ENCODE measurements at regions not wholly inside any gene's neighbourhood (a gene's known extent, or its start where the extent isn't known, plus 50 kb on each side); places are given as distances from the start of the nearest gene placed in this dataset.

DNA sequence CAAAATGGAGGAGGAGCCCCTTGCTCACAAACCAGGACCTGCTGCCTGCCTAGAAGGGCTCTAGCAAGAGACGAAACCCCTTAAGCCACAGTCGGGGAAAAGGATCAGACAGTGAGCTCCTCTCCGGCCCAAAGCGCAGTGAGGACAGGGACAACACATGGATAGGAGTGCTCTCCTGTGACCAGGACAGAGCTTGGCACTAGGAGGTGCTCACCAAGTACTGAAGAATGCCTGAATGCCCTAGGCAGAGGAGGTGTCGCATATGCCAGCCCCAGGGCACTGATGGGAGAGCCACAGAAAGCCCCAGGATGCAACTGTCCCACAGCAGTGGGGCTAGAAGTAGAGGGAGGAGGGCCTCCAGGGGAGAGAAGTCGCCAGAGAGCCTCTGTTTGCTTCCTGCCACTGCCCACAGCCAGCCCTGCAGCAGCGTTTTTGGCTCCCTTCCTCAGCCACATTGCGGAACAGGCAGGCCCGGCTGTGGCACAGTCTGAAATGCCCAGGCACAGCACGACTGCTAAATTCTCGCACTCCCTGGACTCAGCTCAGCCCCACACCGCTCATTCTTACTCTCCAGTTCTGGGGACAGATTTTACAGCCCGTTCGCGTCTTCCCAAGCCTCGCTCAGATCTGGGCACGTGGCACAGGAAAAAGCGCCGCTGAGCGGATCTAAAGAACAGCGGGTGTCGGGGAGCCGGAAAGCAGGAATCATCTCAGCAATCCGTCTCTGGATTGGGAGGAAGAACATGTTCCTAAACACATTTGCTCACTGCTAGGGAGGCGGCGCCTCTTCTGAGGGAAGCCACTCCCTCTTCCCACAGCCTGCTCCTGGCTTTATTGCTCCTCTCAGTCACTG lies 98.7 kb upstream of the POU3F3 start:
- no peak for DNase-seq (ENCODE audit: low read depth)

DNA sequence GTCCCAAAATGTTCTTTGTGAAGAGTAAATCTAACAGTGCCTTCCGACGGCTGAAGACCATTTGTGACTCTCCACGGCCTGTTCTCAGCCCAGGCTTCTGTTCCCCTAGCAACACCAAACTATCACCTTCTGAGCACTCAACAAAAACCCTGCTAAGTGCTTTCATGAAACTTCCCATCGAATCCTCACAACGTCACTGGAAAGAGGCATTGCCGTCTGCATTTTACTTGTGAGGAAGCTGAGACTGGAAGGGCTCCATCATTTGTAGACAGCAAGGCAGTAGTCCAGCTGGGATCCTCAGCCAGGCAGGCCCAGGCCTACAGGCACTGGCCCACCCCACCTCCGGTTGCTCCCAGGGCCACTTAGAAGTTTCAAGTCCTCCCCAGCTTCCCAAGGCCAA lies 97.8 kb upstream of the POU3F3 start:
- TF ChIP-seq, protein P1, sequence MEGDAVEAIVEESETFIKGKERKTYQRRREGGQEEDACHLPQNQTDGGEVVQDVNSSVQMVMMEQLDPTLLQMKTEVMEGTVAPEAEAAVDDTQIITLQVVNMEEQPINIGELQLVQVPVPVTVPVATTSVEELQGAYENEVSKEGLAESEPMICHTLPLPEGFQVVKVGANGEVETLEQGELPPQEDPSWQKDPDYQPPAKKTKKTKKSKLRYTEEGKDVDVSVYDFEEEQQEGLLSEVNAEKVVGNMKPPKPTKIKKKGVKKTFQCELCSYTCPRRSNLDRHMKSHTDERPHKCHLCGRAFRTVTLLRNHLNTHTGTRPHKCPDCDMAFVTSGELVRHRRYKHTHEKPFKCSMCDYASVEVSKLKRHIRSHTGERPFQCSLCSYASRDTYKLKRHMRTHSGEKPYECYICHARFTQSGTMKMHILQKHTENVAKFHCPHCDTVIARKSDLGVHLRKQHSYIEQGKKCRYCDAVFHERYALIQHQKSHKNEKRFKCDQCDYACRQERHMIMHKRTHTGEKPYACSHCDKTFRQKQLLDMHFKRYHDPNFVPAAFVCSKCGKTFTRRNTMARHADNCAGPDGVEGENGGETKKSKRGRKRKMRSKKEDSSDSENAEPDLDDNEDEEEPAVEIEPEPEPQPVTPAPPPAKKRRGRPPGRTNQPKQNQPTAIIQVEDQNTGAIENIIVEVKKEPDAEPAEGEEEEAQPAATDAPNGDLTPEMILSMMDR (IDR thresholded peaks at IDR 0.05; ENCODE audit: insufficient read depth, low read depth, low read length, missing control alignments): no peak
- no peak for DNase-seq (ENCODE audit: low read depth)
- H3K4me3 ChIP-seq (ENCODE audit: low read depth, low read length): no peak overlapping the region

More for the DNA sequence above, 98.7 kb upstream of the POU3F3 start:
- TF ChIP-seq, protein P1 (IDR thresholded peaks at IDR 0.05; ENCODE audit: insufficient read depth, low read depth, low read length, missing control alignments): no peak
- no peak overlapping the region for H3K4me3 ChIP-seq (ENCODE audit: low read depth, low read length)

DNA sequence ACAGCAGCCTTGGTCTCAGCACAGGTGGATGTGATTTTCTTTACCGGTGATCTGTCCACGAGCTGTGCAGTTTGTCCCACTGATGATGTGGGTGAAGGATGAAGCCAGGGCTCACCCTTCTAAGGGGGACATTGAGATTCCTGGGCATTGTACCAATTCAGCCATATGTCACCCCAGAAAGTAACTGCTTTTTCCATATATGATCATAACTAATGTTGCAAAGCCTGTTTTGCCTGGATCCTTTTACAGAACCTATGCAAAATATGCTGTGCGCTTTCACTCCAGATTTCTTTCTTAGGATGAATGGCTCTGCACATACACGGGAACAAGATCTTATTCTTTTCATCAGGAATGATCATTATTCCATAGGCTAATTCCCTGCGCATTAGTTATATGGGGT lies 96.9 kb upstream of the POU3F3 start:
- TF ChIP-seq, protein P1 (IDR thresholded peaks at IDR 0.05; ENCODE audit: insufficient read depth, low read depth, low read length, missing control alignments): no peak
- no peak overlapping the region for H3K4me3 ChIP-seq (ENCODE audit: low read depth, low read length)
- no peak for DNase-seq (ENCODE audit: low read depth)

DNA sequence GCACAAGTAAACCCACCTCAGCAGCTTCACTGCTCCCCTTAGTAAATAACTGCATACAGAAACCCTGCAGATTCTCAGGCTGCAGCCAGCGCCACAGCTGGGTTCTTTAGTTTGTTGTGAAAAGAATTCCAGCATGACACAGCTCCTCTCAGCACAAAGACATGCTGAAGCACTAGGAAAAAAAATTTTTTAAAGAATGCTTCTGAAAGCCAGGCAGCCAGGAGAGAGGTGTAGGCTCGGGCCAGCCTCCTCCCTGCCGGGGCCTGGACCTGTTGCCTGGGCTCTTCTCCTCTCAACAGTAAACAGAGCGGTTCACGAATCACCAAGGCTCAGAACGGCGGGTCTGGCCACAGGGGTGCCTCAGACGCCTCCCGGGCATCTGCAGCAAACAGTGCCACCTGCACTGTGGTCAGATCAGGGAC lies 95.7 kb upstream of the POU3F3 start:
- TF ChIP-seq, protein P1 (IDR thresholded peaks at IDR 0.05; ENCODE audit: insufficient read depth, low read depth, low read length, missing control alignments): no peak
- H3K4me3 ChIP-seq (ENCODE audit: low read depth, low read length): no peak overlapping the region
- DNase-seq (ENCODE audit: low read depth): no peak

DNA sequence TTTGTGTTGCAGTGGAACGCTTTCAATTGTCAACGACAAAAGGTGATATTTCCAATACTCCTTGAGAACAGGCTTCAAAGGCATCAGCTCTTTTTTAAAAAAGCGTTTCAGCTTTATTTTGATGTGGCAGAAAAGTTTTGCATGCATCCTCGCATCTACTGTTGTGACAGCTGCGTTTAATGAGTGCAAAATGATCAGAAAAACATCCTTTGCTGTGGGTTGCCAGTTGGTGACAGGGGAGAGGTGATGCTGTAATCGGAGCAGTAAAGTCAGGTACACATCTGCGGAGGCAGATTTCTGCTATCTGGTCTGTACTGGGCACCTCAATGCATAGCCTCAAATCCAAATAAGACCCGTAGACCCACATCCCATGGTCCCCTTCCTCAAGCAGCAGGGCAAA lies 91.9 kb upstream of the POU3F3 start:
- no peak overlapping the region for H3K4me3 ChIP-seq (ENCODE audit: low read depth, low read length)
- DNase-seq (ENCODE audit: low read depth): no peak
- TF ChIP-seq, protein P1 (IDR thresholded peaks at IDR 0.05; ENCODE audit: insufficient read depth, low read depth, low read length, missing control alignments): no peak

DNA sequence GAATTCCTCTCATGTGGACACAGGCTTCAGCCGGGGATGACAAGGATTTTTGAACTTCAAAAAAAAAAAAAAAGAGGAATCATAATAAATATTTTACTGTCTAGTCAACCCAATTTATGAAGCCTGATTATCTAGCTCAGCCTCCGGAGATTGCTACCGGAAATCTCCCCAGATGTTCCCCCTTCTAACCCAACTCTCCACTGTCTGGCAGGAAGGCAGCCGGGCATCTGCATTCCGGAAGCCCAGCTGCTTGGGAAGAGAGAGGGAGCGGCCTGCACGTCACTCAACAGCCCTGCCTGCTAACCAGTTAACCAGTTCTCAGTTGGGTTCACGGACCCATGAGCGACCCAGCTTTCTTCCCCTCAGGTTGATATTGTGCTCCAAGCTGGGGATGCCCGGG lies 87.2 kb upstream of the POU3F3 start:
- TF ChIP-seq, protein P1 (IDR thresholded peaks at IDR 0.05; ENCODE audit: insufficient read depth, low read depth, low read length, missing control alignments): no peak
- no peak for DNase-seq (ENCODE audit: low read depth)

DNA sequence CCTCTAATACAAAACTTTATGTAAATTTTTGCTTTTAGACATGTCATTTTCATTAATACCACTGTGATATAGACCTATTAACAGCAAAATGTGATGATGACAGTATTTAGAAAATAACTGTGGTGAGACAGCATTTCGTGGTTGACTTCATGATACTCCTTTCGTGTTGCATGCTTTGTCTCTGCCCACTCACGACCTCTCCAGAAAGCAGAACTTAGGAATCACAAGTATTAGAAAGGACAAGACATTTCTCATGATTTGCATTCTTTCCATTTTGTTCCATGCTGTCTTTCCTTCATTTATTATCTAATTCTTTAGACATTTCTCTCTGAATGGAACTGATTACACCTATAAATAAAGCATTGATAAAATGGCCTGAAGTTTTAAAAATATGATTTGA lies 85.2 kb upstream of the POU3F3 start:
- TF ChIP-seq, protein P1 (IDR thresholded peaks at IDR 0.05; ENCODE audit: insufficient read depth, low read depth, low read length, missing control alignments): no peak
- no peak overlapping the region for H3K4me3 ChIP-seq (ENCODE audit: low read depth, low read length)
- DNase-seq (ENCODE audit: low read depth): no peak

More for the DNA sequence above, 87.2 kb upstream of the POU3F3 start:
- H3K4me3 ChIP-seq (ENCODE audit: low read depth, low read length): no peak overlapping the region
